HPDE6-E6E7 (cell line): ENCODE measurements at regions not wholly inside any gene's neighbourhood (a gene's known extent, or its start where the extent isn't known, plus 50 kb on each side); places are given as distances from the start of the nearest gene placed in this dataset.
A peak's percentile ranks its signal among the peaks of the same experiment; 100 is the strongest.
"Not testable (repeated sequence)": the region's sequence is repeated elsewhere in the genome, so short reads cannot be mapped to it uniquely, and the experiment has no call there.

Experiments used
- DNase-seq: peaks from one replicate; pipeline ENCODE4 v3.0.0; 2011; ENCODE audit warnings: missing footprints; ENCODE audit errors: extremely low spot score

- not testable (repeated sequence) for DNase-seq
Measured at GRCh38 chr3:48101301-48101650, 85.1 kb upstream of the MAP4 start.

- no peak for DNase-seq
Measured at GRCh38 chr3:48092270-48092669, 76.1 kb upstream of the MAP4 start.

- DNase-seq: no peak
Measured at GRCh38 chr3:48090166-48090939, 74.1 kb upstream of the MAP4 start.

GRCh38 chr3:48088749-48089466, 72.7 kb upstream of the MAP4 start:
- peak; percentile 68 for DNase-seq

- DNase-seq: no peak
Measured at GRCh38 chr3:48088056-48088748, 72.0 kb upstream of the MAP4 start.

- DNase-seq: peak; percentile 2
Measured at GRCh38 chr3:48086705-48087104, 70.5 kb upstream of the MAP4 start.

GRCh38 chr3:48084929-48085328, 68.7 kb upstream of the MAP4 start:
- no peak for DNase-seq

GRCh38 chr3:48084170-48084569, 68.0 kb upstream of the MAP4 start:
- no peak for DNase-seq

- DNase-seq: no peak
Measured at GRCh38 chr3:48082580-48083184, 66.5 kb upstream of the MAP4 start.

GRCh38 chr3:48077815-48078214, 61.6 kb upstream of the MAP4 start:
- DNase-seq: no peak

- DNase-seq: no peak
Measured at GRCh38 chr3:48070030-48070429, 53.8 kb upstream of the MAP4 start.

GRCh38 chr3:48069339-48069738, 53.1 kb upstream of the MAP4 start:
- DNase-seq: no peak

- DNase-seq: no peak
Measured at GRCh38 chr3:48068886-48069285, 52.7 kb upstream of the MAP4 start.

GRCh38 chr3:48068320-48068719, 52.1 kb upstream of the MAP4 start:
- not testable (repeated sequence) for DNase-seq

- DNase-seq: no peak
Measured at GRCh38 chr3:48067271-48067670, 51.1 kb upstream of the MAP4 start.
